Neural progenitor cell (in vitro differentiated cells): ENCODE measurements at regions not wholly inside any gene's neighbourhood (a gene's known extent, or its start where the extent isn't known, plus 50 kb on each side); places are given as distances from the start of the nearest gene placed in this dataset.

ENCODE experiments used
- EZH2 ChIP-seq: fragments of 200-600 bp; sonication (generic); IDR thresholded peaks from 2 replicates; pipeline ENCODE4 v1.6.1; 2017; ENCODE audit warnings: antibody characterized with exemption, mild to moderate bottlenecking, moderate library complexity
- EZH2phosphoT487 ChIP-seq: fragments of 200-600 bp; sonication (generic); IDR thresholded peaks from 2 replicates; pipeline ENCODE4 v1.6.1; 2017; ENCODE audit warnings: antibody characterized with exemption
- TF ChIP-seq, protein P1 (sequence below): fragments of 200-600 bp; sonication (generic); IDR thresholded peaks from 2 replicates; pipeline ENCODE4 v1.5.1; 2017; ENCODE audit warnings: antibody characterized with exemption, mild to moderate bottlenecking

GRCh38 chr9:107907715-107908114 lies 418.1 kb upstream of the KLF4 start:
- TF ChIP-seq, protein P1, sequence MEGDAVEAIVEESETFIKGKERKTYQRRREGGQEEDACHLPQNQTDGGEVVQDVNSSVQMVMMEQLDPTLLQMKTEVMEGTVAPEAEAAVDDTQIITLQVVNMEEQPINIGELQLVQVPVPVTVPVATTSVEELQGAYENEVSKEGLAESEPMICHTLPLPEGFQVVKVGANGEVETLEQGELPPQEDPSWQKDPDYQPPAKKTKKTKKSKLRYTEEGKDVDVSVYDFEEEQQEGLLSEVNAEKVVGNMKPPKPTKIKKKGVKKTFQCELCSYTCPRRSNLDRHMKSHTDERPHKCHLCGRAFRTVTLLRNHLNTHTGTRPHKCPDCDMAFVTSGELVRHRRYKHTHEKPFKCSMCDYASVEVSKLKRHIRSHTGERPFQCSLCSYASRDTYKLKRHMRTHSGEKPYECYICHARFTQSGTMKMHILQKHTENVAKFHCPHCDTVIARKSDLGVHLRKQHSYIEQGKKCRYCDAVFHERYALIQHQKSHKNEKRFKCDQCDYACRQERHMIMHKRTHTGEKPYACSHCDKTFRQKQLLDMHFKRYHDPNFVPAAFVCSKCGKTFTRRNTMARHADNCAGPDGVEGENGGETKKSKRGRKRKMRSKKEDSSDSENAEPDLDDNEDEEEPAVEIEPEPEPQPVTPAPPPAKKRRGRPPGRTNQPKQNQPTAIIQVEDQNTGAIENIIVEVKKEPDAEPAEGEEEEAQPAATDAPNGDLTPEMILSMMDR, result no peak
- TF ChIP-seq EZH2 (no peak), EZH2phosphoT487 (no peak)
